ENCODE measurements at regions not wholly inside any gene's neighbourhood (a gene's known extent, or its start where the extent isn't known, plus 50 kb on each side); places are given as distances from the start of the nearest gene placed in this dataset.

GRCh38 chr20:24147479-24147878 is 158.9 kb upstream of the GGTLC1 start:
- no peak for DNase-seq (ENCODE audit: low read depth in 1 of 2, low spot score in 1 of 2)

GRCh38 chr20:24146231-24146634 is 157.7 kb upstream of the GGTLC1 start:
- DNase-seq (ENCODE audit: low read depth in 1 of 2, low spot score in 1 of 2), result no peak

GRCh38 chr20:24144371-24144770 is 155.8 kb upstream of the GGTLC1 start:
- no peak for DNase-seq (ENCODE audit: low read depth in 1 of 2, low spot score in 1 of 2)

GRCh38 chr20:24141111-24141510 is 152.5 kb upstream of the GGTLC1 start:
- DNase-seq (ENCODE audit: low read depth in 1 of 2, low spot score in 1 of 2), result no peak

DNA sequence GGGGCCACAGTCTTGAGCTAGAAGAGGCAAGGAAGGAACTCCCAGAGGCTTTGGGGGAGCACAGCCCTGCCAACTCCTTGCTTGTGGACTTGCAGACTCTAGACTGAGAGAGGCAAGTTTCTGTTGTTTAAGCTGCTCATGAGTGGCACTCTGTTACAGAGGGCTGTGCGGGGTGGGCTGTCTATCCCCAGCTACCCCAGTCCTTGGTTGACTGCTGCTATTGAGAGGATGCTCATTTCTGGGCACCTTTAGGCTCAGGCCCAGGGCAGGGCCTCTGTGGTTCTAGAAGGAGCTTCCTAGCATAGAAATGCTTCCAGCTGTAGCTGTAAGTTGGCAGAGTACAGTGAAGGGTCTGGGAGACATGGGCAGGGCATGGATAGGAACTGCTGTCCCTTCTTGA is 151.3 kb upstream of the GGTLC1 start:
- no peak for DNase-seq (ENCODE audit: low read depth in 1 of 2, low spot score in 1 of 2)

GRCh38 chr20:24138951-24139350 is 150.4 kb upstream of the GGTLC1 start:
- DNase-seq (ENCODE audit: low read depth in 1 of 2, low spot score in 1 of 2), result no peak

- DNase-seq (ENCODE audit: low read depth in 1 of 2, low spot score in 1 of 2), result no peak
Observed at GRCh38 chr20:24138196-24138857, 149.7 kb upstream of the GGTLC1 start.

GRCh38 chr20:24136659-24137246 is 148.2 kb upstream of the GGTLC1 start:
- no peak for DNase-seq (ENCODE audit: low read depth in 1 of 2, low spot score in 1 of 2)

DNA sequence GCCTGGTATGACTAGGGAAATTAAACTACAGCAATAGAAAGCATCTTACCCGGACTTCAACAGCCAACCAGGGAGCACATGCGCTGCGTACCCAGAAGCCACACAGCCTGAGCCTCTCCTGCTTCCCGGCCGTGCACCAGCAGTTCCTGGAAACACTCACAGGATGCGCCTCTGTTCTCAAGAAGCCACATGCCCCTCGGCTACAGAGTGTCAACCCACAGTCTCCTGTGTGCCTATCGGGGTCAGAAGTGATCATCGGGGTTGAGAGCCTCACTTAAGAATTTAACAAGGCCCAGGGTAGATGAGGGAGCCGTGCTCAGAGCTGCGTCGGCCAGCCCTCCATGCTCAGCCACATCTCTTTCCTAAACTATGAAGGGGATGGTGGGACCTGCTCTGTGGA is 147.2 kb upstream of the GGTLC1 start:
- DNase-seq (ENCODE audit: low read depth in 1 of 2, low spot score in 1 of 2), result no peak

GRCh38 chr20:24134930-24135329 is 146.4 kb upstream of the GGTLC1 start:
- no peak for DNase-seq (ENCODE audit: low read depth in 1 of 2, low spot score in 1 of 2)

GRCh38 chr20:24134284-24134683 is 145.7 kb upstream of the GGTLC1 start:
- DNase-seq (ENCODE audit: low read depth in 1 of 2, low spot score in 1 of 2), result no peak

DNA sequence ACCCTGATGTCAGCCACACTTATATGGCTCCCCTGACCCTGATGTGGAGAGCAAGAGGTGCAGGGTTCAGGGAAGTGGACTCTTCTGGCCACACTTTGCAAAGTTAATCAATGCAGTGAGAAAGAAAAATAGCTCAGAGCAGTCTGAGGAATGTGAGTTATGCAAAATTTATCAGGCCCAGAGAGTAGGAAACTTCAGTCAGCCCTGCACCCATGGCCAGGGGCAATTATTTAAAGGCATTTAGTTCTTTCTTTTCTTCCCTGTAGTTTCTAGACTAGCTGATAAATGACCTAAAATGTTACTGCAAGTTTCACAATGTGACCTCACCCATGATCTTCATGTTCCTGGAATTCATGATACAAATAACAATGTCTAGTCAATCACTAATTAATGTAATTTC is 143.7 kb upstream of the GGTLC1 start:
- DNase-seq (ENCODE audit: low read depth in 1 of 2, low spot score in 1 of 2), result no peak

GRCh38 chr20:24131684-24132083 is 143.1 kb upstream of the GGTLC1 start:
- no peak for DNase-seq (ENCODE audit: low read depth in 1 of 2, low spot score in 1 of 2)

DNA sequence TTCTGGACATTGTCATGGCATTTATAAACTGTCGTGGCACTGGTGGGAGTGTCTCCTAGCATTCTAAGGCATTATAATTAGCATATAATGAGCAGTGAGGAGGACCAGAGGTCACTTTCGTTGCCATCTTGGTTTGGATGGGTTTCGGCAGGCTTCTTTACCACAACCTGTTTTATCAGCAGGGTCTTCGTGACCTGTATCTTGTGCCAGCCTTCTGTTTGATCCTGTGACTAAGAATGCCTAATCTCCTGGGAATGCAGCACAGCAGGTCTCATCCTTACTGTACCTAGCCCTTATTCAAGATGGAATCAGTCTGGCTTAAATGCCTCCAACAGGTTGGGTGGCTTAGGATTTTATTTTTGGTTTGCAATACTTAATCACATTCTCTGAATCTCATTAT is 142.7 kb upstream of the GGTLC1 start:
- DNase-seq (ENCODE audit: low read depth in 1 of 2, low spot score in 1 of 2), result no peak

DNA sequence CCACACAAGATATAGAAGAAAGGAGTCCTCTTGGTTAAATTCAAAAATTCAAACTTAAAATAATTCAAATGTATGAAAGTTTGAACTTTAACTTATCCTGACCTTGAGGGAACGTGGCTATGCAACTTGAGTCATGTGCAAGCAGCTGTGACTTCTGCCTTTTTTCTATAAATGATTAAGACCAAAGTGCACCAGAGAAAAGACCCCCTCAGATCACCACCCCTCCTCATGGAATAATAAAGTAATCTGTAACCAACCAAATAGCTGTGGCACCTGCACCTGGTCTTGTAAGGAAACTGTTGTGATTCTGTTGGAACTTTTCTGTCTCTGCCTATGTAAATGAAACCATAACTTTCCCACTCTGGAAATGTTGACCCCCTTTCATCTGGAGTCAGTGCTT is 141.1 kb upstream of the GGTLC1 start:
- DNase-seq (ENCODE audit: low read depth in 1 of 2, low spot score in 1 of 2), result no peak

- no peak for DNase-seq (ENCODE audit: low read depth in 1 of 2, low spot score in 1 of 2)
Observed at GRCh38 chr20:24124951-24125650, 136.5 kb upstream of the GGTLC1 start.

DNA sequence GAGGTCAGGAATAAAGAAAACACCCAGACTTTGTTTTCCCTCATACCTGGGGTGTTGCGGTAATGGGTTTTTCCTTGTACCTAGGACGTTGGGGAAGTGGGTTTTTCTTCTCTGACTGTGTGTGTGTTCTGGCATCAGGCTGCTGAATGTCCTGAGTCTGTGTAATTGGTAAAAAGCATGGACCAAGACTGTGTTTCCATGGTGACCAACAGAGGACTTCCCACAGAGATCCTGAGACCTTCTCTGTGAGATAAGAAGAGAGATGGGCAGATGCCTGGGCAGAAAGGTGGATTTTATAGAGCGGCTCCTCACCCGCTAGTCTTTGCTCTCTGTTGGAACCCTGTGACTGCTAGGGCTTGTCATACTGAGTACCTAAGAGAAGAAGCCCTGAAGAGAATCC is 135.4 kb upstream of the GGTLC1 start:
- DNase-seq (ENCODE audit: low read depth in 1 of 2, low spot score in 1 of 2), result no peak

GRCh38 chr20:24118441-24119175 is 130.0 kb upstream of the GGTLC1 start:
- no peak for DNase-seq (ENCODE audit: low read depth in 1 of 2, low spot score in 1 of 2)

GRCh38 chr20:24118034-24118433 is 129.5 kb upstream of the GGTLC1 start:
- no peak for DNase-seq (ENCODE audit: low read depth in 1 of 2, low spot score in 1 of 2)

DNA sequence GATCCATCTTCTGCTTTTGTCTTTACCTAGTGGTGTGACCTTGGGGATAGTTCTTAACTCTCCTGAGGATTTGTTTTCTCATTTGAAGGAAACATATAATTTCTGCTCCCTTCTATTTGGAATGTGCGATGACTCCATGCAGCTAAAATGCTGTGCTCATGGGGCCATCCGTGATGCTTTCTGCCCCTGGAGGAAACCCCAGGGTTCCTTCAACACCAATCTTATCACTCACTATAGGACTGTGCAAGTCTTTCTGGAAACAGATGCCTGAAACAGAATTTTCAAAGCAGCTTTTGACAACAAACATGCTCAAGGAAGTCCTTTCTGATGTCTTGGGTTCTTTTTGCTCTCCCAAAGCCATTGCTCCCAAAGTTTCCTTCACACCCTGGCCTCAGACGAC is 128.8 kb upstream of the GGTLC1 start:
- DNase-seq (ENCODE audit: low read depth in 1 of 2, low spot score in 1 of 2), result no peak

GRCh38 chr20:24116611-24117010 is 128.0 kb upstream of the GGTLC1 start:
- no peak for DNase-seq (ENCODE audit: low read depth in 1 of 2, low spot score in 1 of 2)

GRCh38 chr20:24112360-24112759 is 123.8 kb upstream of the GGTLC1 start:
- DNase-seq (ENCODE audit: low read depth in 1 of 2, low spot score in 1 of 2), result no peak

All from stimulated activated CD4-positive, alpha-beta T cell treated with anti-CD3 and anti-CD28 coated beads, Interleukin-15, amount 100 ng/mL, for 1 hour (primary cell).